22Rv1 (cell line): ENCODE measurements at regions not wholly inside any gene's neighbourhood (a gene's known extent, or its start where the extent isn't known, plus 50 kb on each side); places are given as distances from the start of the nearest gene placed in this dataset.

Source experiments
- ZFX ChIP-seq: fragments of 450-650 bp; IDR thresholded peaks from 2 replicates; pipeline ENCODE4 v1.6.1; 2017; ENCODE audit warnings: antibody characterized with exemption, borderline replicate concordance
- TF ChIP-seq, protein P1 (sequence below): fragments of 450-650 bp; IDR thresholded peaks from 2 replicates; pipeline ENCODE4 v1.5.1; 2017; ENCODE audit warnings: mild to moderate bottlenecking

DNA sequence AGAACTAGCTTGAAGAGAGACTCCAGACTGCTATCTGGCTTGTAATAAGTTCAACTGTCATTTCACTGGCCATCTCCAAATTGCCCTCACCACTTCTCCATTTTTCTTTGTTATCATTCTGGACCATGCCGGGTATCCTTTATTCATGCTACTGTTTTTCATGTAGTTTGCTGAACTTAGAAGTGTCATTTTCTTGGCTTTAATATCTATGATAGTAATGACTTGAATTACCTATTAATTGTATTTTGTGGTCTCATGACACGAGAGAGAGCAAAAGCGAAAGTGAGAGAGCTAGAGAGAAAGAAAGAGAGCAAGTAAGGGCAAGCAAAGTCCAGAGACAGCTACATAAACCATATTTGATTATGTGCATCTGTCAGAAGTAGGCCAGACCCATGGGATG is 184.9 kb upstream of the ATP1B1 start:
- TF ChIP-seq, protein P1, sequence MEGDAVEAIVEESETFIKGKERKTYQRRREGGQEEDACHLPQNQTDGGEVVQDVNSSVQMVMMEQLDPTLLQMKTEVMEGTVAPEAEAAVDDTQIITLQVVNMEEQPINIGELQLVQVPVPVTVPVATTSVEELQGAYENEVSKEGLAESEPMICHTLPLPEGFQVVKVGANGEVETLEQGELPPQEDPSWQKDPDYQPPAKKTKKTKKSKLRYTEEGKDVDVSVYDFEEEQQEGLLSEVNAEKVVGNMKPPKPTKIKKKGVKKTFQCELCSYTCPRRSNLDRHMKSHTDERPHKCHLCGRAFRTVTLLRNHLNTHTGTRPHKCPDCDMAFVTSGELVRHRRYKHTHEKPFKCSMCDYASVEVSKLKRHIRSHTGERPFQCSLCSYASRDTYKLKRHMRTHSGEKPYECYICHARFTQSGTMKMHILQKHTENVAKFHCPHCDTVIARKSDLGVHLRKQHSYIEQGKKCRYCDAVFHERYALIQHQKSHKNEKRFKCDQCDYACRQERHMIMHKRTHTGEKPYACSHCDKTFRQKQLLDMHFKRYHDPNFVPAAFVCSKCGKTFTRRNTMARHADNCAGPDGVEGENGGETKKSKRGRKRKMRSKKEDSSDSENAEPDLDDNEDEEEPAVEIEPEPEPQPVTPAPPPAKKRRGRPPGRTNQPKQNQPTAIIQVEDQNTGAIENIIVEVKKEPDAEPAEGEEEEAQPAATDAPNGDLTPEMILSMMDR = no peak
- TF ChIP-seq ZFX = no peak
